ENCODE measurements at regions not wholly inside any gene's neighbourhood (a gene's known extent, or its start where the extent isn't known, plus 50 kb on each side); places are given as distances from the start of the nearest gene placed in this dataset.
"Not testable (repeated sequence)": the region's sequence is repeated elsewhere in the genome, so short reads cannot be mapped to it uniquely, and the experiment has no call there.

DNA sequence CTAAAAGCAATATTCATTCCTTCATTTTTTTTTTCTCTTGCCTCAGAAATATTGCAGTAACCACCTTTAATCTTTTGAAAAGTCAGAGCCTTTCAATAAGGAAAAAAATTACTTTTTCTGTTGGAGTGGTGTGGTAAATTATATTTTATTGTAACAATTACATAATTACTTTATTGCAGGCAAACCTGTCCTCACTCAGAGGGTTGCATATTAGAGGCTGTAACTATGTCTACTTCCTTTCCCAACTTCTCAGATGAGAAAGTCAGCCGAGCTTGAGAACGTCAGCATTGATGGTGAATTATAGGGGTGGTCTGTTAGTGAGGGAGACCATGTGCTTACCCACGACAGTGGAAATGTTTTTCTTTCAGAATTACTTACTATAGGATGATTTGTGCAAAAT is 611.8 kb downstream of the KIF4B start:
- no peak for DNase-seq

DNA sequence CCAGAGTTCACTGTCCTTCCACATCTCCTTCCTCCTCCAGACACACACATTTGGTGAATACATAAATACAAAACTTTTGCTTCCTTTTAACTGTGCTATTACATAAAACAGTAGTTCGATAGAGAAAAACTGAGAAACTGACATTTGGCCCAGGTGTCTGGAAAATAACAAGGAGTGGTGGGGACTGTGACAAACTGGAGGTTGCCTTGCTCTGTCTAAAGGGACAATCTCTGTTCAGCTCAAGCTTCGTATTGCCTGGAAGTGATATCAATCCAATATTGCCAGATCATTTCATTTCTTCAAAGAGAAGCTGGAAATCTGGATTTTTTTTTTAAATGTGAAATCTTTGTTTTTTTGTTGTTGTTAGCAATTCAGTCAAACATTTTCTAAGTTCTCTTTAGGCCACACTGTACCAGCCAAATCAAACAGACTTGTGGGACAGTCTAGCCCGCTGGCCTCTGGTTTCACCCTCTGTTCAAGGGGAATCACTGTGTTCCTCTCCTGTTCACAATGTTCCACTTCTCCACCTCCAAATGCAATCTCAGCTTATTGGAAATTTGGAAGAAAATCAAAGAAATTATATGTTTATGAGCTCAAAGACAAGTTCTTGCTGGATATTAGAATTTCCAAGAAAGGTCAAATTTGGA is 612.5 kb downstream of the KIF4B start:
- DNase-seq, result no peak

DNA sequence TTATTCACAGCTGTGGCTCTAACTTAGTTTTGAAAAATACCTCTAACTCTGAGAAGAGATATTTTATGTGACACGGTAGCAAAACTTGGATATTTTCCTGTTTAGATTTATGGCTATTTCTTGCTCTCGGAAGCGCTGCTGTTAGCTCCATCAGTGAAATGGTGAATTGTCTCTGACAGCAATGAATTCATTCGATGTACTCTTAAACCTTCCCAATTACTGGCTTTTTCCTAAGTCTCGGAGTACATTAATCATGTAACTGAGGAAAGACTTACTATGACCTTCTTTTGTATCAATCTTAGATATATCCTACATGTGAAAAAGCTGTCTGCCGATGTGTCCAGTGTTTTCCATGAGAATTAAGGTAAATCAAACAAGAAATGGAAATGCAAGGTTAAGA is 613.0 kb downstream of the KIF4B start:
- no peak for DNase-seq

DNA sequence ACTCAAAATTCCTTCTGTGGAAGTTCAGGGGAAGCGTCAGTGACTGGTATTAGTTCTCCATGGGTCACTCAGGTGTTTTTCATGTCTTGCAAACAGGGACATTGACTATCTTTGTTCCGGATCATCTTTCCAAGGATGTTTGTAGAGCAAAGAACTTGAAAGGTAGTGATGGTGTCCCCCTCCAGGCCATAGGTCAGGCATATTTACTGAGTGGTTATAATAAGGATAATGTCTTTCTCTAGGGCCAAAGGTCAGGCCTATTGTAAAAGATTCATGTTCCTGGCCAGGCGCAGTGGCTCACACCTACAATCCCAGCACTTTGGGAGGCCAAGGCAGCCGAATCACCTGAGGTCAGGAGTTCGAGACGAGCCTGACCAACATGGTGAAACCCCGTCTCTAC is 614.8 kb downstream of the KIF4B start:
- DNase-seq, result no peak

DNA sequence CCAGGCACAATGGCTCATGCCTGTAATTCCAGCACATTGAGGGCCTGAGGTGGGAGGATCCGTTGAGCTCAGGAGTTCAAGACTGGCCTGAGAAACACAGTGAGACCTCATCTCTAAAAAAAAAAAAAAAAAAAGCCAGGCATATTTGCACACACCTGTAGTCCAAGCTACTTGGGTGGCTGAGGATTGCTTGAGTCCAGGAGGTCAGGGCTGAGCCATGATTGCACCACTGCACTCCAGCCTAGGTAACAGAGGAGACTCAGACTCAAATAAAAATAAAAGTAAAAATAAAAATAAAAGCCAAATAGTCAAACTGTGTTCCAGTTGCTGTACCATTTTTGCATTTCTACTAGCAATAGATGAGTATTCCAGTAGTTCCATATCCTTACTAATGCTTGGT is 616.0 kb downstream of the KIF4B start:
- DNase-seq, result no peak

DNA sequence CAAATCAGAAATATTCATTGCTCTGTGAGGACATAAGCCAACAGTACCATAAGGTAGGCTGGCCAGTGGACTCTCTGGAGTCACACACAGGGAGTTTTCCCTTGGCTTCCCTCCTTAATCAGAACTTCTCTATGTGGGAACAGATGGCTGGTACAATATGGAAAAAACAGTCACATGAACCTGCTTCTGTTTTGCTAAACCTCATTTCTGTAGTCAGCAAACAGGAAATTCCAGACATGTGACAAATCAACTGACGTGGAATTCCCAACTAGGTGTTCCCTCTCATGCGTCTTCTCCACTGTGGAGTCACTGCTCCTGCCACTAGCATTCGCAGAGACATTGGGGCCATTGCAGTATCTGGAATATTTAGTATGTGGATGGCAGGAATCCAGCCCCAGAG is 617.6 kb downstream of the KIF4B start:
- DNase-seq, result no peak

DNA sequence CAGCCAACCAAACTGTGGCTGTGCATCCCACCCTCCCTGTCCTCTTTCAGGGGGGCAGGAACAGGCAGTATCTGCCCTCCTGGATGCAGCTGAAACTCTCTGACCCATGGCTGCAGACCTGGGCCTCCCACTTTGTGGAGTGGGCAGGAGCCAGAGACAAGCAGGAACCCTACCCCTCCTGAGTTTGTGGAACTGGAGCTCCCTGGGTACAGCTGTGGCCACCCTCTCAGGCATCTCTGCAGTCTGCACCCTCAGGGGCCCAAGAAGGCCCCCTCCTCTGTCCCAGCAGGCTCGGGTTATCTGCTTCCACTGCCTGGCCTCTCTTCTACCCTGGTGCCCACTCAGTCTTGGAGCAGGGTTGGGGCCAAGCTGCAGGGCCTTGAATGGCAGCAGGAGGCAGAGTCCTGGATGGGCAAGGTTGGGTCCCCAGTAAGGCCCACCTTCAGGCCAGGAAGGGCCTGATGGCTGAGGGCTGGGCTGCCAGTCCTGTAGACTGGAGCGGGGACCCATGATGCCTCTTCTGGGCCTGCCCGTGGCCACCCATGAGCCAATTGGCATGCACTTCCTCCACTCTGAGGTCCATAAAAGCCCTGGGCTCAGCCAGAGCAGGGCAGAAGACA is 619.9 kb downstream of the KIF4B start:
- DNase-seq, result no peak

DNA sequence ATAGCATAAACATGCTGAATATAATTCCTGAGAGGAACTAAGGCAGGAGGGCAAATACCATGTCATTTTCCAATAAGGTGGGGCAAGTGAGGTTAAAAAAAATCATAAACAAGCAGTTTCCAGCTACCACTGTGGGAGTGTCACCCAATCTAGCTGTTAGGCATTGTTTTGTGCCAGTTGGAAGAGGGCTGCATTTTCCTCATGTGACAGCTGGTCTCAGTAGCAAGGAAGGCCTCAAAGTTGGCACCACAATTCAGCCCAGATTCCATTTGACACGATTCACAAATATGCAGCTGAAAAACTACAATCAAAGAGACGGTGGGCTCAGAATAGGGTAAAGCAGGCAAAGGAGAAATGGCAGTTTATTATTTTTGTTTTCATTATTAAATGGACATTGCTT is 636.1 kb downstream of the KIF4B start:
- no peak for DNase-seq

DNA sequence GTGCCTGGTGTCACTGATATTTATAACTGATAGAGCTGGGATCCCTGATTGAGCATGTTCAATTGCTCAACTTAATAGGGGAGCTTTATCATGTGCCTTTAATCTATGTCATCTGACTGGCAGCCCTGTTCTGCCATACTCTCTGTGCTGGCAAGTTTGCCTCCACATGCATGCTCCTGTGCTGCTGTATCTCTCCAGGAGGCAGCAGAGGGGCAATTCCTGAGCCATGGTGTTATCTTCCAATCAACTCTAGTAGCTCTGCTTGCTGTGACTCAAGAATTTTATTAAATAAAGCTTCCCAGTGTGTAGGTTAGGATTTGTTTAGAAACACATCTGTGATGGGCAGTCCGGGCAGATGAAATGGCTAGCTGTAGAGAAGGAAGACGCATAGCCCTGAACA is 642.0 kb downstream of the KIF4B start:
- no peak for DNase-seq

DNA sequence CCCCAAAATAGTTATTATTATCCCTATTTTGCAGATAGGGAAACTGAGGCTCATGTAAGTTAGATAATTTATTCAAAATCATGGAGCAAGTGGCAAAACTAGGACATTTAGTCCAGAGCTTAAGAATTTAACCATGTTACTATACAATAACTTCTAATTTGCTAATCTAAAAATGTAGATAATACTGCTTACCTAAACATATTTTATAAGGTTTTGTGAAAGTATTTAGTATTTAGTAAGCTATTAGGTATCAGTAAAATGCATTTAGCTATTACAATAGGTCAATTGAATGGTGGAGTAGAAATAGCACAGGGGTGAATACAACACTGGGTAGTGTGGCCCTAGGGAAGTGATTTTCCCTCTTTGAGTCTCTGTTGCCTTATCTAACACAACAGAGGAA is 648.3 kb downstream of the KIF4B start:
- no peak for DNase-seq

DNA sequence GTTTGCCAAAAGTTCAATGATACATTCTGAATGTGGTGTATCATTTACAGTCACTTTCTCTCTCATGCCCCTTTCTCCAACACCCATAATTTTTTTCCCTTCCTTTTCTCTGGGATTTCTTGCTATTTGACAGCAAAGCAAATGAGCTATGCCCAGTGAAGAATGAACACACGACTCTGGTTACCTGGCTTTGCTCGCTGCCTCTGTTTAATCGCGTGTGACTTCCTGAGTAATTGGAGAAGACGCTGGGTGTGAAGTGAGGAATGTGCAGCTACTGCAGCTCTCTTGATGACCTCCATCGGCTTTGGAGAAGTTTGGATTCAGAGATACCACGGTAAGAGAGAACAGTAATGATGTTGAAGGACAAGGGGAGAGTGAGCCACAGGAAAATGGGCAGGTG is 651.8 kb downstream of the KIF4B start:
- no peak for DNase-seq

DNA sequence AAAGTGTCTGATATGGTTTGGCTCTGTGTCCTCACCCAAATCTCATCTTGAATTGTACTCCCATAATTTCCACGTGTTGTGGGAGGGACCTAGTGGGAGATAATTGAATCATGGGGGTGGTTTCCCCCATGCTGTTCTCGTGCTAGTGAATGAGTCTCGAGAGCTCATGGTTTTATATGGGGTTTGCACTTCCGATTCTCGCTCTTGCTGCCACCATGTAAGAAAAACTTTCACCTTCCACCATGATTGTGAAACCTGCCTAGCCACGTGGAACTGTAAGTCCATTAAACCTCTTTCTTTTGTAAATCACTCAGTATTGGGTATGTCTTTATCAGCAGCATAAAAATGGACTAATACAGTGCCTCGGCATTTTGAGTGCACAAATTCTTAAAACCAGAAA is 655.0 kb upstream of the SGCD start:
- not testable (repeated sequence) for DNase-seq

DNA sequence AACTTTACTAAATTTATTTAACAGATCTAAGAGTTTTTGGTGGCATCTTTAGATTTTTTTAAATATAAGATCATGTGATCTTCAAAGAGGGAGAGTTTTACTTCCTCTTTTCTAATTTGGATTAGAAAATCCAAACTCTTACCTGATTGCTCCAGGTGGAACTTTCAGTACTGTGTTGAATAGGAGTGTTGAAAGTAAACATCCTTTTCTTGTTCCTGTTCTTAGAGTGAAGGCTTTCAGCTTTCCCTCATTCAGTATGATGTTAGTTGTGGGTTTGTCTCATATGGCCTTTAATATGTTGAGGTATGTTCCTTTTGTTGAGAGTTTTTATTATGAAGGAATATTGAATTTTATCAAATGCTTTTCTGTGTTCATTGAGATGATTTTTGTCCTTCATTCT is 650.0 kb upstream of the SGCD start:
- DNase-seq, result no peak

DNA sequence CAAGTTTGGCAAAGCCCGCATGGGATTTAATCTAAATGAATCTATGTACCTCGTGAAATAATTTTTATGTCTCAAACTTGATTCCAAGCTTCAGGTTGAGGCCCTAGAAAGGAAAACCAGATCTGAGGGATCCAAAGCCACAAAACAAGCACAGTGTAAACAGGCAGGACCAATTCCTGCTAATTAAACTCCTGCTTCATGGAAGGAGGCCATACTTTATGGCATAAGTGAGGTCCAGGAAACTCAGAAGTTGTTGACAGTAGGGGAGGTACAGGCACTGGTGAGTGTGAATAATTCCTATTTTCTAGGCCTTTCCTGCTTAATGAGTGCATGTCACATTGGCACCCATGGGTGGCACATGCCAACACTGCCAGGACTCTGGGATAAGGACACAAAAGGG is 648.6 kb upstream of the SGCD start:
- DNase-seq, result no peak

DNA sequence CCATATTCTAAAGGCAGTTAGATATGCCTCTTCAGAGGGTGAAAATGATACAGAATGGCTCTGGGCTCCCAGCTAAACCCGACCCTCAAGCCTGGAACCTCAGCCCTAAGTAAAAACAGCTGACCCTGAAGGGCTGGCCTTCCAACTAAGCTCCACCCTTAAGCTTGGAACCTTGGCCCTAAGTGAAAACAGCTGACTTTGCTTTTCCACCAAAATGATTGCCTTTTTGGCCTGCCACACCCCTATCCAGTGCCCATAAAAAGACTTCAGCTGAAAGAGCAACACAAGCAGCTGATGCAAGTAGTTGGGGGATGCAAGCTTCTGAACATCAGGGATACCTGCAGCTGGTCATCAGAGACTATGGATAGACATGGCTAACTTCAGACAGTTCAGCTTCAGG is 647.4 kb upstream of the SGCD start:
- no peak for DNase-seq

DNA sequence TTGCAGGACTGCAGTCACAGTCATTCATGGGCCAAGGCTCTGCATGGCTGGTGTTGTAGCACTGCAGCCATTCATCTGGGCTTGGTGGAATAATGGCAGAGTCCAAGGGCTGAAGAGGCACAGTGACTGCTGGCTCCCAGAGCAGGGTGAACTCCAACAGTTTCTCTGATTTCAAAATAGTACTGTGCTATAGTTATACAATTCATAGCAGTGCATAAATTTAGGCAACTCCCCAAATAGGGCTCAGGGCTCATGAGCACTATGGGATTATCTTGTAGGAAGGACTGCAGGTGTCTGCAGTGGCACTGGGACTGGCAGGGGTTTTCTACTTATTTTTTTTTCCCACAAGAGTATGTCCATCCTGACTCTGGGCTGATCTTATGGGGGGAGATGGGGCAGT is 642.5 kb upstream of the SGCD start:
- DNase-seq, result no peak

DNA sequence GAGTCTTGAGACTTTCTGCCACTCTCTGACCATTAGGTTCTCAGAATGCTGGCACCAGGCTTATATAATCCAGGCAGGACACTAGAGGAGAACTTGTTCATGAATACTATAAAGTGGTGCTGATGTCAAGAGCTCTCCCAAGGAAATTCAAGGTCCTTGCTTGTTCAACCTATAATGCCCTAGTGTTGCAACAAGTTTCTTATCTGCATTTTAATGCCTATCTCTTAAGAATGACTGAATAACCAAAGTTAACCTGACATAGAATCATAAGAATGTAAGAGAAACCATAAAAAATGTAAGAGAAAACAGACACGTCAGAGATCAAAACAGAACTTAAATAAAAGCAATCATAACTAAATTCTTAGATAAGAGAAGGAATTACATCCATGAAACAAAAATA is 640.8 kb upstream of the SGCD start:
- DNase-seq, result no peak

DNA sequence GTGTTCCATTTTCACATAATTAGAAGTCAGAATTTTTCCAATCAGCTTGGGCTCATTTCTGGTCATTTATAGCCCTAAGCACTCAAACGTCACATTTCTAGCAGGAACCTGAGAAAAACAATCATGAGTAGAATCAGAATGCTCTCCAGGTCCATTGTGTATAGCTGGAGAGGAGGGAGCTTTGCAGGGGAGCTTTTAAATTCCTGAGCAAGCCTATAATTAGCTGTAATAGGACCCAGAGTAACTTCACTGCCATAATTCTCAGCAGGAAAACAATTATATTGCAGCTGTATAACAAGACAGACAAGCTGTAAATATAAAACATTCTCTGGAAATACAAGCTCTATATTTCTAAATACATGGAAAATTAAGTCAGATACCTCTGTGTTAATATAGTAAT is 637.6 kb upstream of the SGCD start:
- peak; percentile 28 for DNase-seq

DNA sequence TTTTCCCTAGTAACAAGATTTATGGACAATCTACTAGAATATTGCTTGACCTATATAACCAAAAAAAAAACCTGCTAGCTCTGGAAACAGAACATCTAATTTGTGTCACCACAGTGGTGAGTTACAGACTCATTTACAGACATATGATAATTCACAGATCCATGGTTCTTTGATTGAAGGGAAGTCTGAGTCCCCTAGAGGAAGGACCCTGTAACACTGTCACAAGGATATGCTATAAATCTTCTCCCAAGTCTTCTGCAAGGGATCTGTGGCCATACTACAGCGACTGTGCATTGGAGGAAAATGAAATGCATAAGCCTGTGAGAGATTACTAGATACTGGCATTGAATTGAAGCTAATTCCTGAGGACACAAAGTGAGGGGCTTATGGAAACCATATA is 630.6 kb upstream of the SGCD start:
- no peak for DNase-seq

DNA sequence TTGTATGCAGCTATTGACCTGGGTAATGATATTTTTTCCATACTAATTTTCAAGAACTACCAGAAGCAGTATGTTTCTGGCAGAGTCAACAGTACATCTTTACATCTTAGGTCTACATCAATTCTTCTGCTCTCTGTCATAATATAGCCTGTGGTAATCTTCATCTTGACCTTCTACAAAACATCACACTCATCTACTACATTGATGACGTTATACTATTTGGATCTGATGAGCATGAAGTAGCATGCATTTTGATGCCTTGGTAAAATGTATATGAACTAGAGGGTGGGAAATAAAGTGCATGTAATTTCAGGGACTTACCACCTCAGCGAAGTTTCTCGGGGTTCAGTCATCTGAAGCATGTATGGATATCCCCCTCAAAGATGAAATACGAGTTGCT is 629.7 kb upstream of the SGCD start:
- no peak for DNase-seq

DNA sequence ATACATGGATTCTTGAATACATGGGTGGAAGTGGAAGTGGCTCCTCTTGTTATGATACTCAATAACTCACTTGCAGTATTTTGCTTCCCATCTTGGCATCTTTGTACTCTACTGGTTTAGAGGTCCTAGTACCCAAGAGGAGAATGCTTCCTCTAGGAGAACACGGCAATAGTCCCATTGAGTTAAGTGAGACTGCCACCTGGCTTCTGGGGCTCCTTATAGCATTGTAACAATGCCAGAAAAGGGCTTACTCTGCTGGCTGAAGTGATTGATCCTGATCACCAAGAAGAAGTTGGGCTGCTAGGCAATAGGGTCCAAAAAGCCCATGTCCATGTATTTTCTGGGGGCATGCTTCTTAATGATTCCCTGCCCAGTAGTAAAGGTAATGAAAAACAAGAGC is 627.6 kb upstream of the SGCD start:
- DNase-seq, result no peak

DNA sequence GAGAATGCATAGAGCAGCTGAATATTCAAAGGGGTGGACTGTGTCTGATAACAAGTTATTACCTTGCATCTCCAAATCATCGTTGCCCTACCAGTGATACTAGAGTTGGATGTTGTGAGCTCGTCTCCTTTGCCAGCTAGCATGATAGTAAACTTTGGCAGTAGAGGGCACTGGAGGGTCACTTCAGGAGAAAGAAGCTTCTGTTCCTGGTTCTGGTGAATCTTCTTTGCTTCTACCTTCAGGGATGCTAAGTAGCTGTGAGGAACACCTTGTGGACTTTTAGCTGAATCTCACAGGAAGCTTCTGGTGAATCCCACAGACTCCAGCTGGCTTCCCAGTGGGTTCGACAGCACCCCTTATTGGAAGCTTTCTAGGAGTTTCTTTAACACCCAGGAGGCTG is 626.6 kb upstream of the SGCD start:
- DNase-seq, result no peak

DNA sequence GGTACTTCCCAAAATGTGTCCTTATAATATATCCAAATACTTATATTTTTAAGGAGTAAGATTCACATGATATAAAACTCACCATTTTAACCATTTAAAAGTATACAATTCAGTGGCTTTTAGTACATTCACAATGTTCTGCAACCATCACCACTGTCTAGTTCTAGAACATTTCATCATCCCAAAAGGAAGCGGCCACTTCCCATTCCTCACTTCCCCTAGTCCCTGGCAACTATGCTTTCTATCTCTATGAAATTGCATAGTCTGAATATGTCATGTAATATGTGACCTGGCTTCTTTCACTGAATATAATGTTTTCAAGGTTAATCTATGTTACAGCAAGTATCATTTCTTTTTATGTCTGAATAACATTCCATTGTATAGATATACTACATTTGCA is 615.1 kb upstream of the SGCD start:
- no peak for DNase-seq

DNA sequence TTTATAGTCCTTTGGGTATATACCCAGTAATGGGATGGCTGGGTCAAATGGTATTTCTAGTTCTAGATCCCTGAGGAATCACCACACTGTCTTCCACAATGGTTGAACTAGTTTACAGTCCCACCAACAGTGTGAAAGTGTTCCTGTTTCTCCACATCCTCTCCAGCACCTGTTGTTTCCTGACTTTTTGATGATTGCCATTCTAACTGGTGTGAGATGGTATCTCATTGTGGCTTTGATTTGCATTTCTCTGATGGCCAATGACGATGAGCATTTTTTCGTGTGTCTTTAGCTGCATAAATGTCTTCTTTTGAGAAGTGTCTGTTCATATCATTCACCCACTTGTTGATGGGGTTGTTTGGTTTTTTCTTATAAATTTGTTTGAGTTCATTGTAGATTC is 612.5 kb upstream of the SGCD start:
- DNase-seq, result not testable (repeated sequence)

DNA sequence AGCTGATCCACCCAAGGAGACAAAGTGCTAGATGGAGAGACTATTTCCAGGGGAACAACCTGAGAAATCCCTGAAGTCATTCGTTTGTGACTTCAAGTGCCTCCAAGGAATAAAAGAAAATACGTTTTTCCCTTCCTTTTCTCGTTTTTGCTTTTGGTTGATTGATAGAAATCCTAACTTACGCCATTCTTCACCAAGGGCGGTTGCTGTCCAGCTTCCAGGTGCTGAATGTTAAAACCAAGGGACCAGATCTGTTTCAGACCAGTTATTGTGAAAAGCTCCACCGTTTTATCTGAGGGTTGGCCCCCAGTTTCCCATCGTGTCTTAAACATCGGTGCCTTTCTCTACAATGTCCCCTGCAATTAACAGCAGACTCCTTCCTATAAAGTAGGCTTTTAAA is 600.7 kb upstream of the SGCD start:
- DNase-seq, result no peak

Data from NCI-H146 (cell line).